ENCODE measurements at regions not wholly inside any gene's neighbourhood (a gene's known extent, or its start where the extent isn't known, plus 50 kb on each side); places are given as distances from the start of the nearest gene placed in this dataset.

DNA sequence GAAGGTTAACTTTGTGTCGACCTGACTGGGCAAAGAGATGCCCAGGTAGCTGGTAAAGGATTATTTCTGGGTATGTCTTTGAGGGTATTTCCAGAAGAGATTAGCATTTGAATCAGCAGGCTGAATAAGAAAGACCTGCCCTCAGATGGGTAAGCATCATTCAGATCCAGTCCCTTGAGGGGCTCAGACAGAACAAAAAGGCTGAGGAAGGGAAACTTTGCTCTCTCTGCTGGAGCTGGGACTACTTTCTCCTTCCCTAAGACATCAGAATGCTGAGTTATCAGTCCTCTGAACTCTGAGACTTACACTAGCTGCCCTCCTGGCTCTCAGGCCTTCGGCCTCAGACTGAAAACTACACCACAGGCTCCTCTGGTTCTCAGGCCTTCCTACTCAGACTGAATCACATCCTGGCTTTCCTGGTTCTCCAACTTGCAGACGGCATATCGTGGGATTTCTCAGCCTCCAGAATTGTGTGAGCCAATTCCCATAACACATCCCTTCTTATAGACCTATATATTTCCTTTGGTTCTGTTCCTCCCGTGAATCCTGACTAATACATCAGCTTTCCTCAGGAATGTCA is 982.9 kb downstream of the TUSC7 start:
- H3K27ac ChIP-seq (ENCODE audit: low read depth, low read length): no peak overlapping the region
- H3K36me3 Mint-ChIP-seq (ENCODE audit: low read depth): no peaks in the 10 kb centered on the region
- H3K27me3 ChIP-seq (ENCODE audit: control insufficient read depth, insufficient read depth, low read length, poor library complexity, severe bottlenecking): no peaks in the 10 kb centered on the region
- H3K9me3 ChIP-seq (ENCODE audit: control insufficient read depth, low read length): no peaks in the 10 kb centered on the region
- no peak overlapping the region for H3K4me3 ChIP-seq (ENCODE audit: low read length)
- H3K27ac Mint-ChIP-seq: peak overlapping the region; percentile 56
- no peaks in the 10 kb centered on the region for H3K36me3 ChIP-seq (ENCODE audit: control insufficient read depth, insufficient read depth, low read length)
- peaks cover 15% of the 10 kb centered on the region for H3K4me1 ChIP-seq (ENCODE audit: control insufficient read depth, insufficient read depth, low read length)
- H3K27me3 Mint-ChIP-seq (ENCODE audit: insufficient read depth): no peaks in the 10 kb centered on the region
- peaks cover 57% of the 10 kb centered on the region for H3K4me1 Mint-ChIP-seq
- 87 to 100% methylated on average over 2 to 5 of the region's 5 CpGs for WGBS, 2 experiments (ENCODE audit: insufficient coverage in 1 of 2, insufficient read length in 1 of 2)
- TF ChIP-seq, protein P1, sequence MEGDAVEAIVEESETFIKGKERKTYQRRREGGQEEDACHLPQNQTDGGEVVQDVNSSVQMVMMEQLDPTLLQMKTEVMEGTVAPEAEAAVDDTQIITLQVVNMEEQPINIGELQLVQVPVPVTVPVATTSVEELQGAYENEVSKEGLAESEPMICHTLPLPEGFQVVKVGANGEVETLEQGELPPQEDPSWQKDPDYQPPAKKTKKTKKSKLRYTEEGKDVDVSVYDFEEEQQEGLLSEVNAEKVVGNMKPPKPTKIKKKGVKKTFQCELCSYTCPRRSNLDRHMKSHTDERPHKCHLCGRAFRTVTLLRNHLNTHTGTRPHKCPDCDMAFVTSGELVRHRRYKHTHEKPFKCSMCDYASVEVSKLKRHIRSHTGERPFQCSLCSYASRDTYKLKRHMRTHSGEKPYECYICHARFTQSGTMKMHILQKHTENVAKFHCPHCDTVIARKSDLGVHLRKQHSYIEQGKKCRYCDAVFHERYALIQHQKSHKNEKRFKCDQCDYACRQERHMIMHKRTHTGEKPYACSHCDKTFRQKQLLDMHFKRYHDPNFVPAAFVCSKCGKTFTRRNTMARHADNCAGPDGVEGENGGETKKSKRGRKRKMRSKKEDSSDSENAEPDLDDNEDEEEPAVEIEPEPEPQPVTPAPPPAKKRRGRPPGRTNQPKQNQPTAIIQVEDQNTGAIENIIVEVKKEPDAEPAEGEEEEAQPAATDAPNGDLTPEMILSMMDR (conservative IDR thresholded peaks at IDR 0.05): no peak
- H3K9me3 Mint-ChIP-seq: no peaks in the 10 kb centered on the region
- peak; percentile 53 for DNase-seq
- H3K9ac ChIP-seq (ENCODE audit: extremely low read depth, low read length, poor library complexity, severe bottlenecking): no peak overlapping the region
- H3K4me3 Mint-ChIP-seq: no peak overlapping the region

DNA sequence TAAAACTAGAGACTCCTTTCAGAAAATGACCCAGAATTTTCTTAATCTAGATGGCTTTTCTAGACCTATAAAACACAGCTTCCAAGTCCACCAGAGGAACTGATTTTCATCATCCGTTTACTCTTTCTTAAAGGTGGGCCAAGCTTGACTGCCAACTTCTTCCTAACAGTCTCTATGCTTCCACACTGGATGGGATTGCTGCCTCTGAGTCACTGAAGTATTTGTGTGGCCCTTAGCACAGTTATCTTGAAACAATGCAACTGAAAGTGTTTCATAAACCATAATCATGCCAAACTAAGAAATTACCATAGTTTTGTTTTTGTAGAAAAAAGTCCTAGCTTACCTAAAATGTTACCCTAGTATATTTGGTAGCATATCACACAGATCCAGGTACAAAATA is 985.7 kb downstream of the TUSC7 start:
- H3K36me3 ChIP-seq (ENCODE audit: control insufficient read depth, insufficient read depth, low read length): no peaks in the 10 kb centered on the region
- H3K4me3 ChIP-seq (ENCODE audit: low read length): no peak overlapping the region
- Mint-ChIP-seq H3K27me3 (ENCODE audit: insufficient read depth) (no peaks in the 10 kb centered on the region), H3K9me3 (no peaks in the 10 kb centered on the region), H3K4me3 (no peak overlapping the region), H3K36me3 (ENCODE audit: low read depth) (no peaks in the 10 kb centered on the region), H3K4me1 (peaks cover 59% of the 10 kb centered on the region), H3K27ac (no peak overlapping the region)
- WGBS, 2 experiments (ENCODE audit: insufficient coverage in 1 of 2, insufficient read length in 1 of 2): 86 to 87% methylated on average over 1 of the region's 1 CpG
- H3K27ac ChIP-seq (ENCODE audit: low read depth, low read length): no peak overlapping the region
- H3K4me1 ChIP-seq (ENCODE audit: control insufficient read depth, insufficient read depth, low read length): peaks cover 15% of the 10 kb centered on the region
- TF ChIP-seq, protein P1 (conservative IDR thresholded peaks at IDR 0.05): no peak
- no peak for DNase-seq
- no peaks in the 10 kb centered on the region for H3K9me3 ChIP-seq (ENCODE audit: control insufficient read depth, low read length)
- no peaks in the 10 kb centered on the region for H3K27me3 ChIP-seq (ENCODE audit: control insufficient read depth, insufficient read depth, low read length, poor library complexity, severe bottlenecking)
- H3K9ac ChIP-seq (ENCODE audit: extremely low read depth, low read length, poor library complexity, severe bottlenecking): no peak overlapping the region

DNA sequence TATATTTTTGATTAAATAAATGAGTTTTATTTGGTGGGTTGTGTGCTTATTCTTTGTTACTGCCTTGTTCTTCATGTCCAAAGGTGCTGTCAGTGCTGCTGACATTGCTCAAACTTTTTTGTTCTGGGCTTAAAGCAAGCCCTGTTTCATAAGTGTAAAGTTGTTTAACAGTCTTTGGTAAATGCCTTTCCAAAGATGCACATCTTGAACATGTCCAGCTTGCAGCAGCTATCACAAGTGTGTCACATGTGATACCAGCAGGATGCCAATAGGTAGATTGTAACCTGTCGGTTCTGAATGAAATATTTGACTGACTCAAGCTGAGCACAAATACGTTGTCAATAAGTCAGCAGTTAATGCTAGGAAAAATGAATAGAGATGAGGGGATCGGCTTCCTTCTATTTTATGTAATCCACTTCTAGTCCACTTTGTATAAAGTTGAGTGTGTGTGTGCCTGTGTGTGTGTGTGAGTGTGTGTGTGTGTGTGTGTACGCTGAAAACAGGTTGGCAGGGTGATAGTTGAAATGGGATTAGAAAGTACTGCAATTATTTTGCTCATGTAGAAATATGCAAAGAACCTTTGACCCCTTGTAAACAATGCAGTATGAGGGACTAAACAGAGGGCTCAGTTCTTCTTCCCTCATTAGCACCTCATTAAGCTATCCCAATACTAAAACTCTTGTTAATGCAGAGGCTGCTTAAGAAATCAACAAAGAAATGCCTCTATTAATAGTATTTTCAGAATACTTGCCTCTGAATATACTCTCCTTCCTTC is 986.5 kb downstream of the TUSC7 start:
- Mint-ChIP-seq H3K4me3 (peak overlapping the region; percentile 11), H3K4me1 (peaks cover 59% of the 10 kb centered on the region), H3K27ac (no peak overlapping the region), H3K9me3 (no peaks in the 10 kb centered on the region), H3K27me3 (ENCODE audit: insufficient read depth) (no peaks in the 10 kb centered on the region), H3K36me3 (ENCODE audit: low read depth) (no peaks in the 10 kb centered on the region)
- no peak for DNase-seq
- TF ChIP-seq, protein P1 (conservative IDR thresholded peaks at IDR 0.05): no peak
- no peaks in the 10 kb centered on the region for H3K9me3 ChIP-seq (ENCODE audit: control insufficient read depth, low read length)
- peak overlapping the region; percentile 56 for H3K4me3 ChIP-seq (ENCODE audit: low read length)
- H3K36me3 ChIP-seq (ENCODE audit: control insufficient read depth, insufficient read depth, low read length): no peaks in the 10 kb centered on the region
- 52 to 73% methylated on average over 2 to 4 of the region's 4 CpGs for WGBS, 2 experiments (ENCODE audit: insufficient coverage in 1 of 2, insufficient read length in 1 of 2)
- no peaks in the 10 kb centered on the region for H3K27me3 ChIP-seq (ENCODE audit: control insufficient read depth, insufficient read depth, low read length, poor library complexity, severe bottlenecking)
- H3K27ac ChIP-seq (ENCODE audit: low read depth, low read length): no peak overlapping the region
- peaks cover 10% of the 10 kb centered on the region for H3K4me1 ChIP-seq (ENCODE audit: control insufficient read depth, insufficient read depth, low read length)
- no peak overlapping the region for H3K9ac ChIP-seq (ENCODE audit: extremely low read depth, low read length, poor library complexity, severe bottlenecking)

All from endodermal cell (in vitro differentiated cells).